Stomach (tissue), 8 donors: ENCODE measurements at regions not wholly inside any gene's neighbourhood (a gene's known extent, or its start where the extent isn't known, plus 50 kb on each side); places are given as distances from the start of the nearest gene placed in this dataset.

Experiments
- DNase-seq, 2 donors: peaks; one replicate each; pipeline versions ENCODE4 v3.0.0 to v3.0.0-alpha.2; 2013 to 2019
- H3K27ac ChIP-seq, 5 donors: fragments of 200-600 bp in 4 of 5; sonication (generic) in 4 of 5; one replicate each; pipeline ENCODE4 v1.5.1; 2013 to 2019; ENCODE audit warnings: mild to moderate bottlenecking in 1 of 5, moderate library complexity in 1 of 5
- H3K27me3 ChIP-seq, 3 donors: fragments of 200-600 bp; sonication (generic); one replicate each; pipeline ENCODE4 v1.5.1; 2017 to 2019; ENCODE audit warnings: mixed run types in 1 of 3
- H3K36me3 ChIP-seq, 4 donors: fragments of 200-600 bp; sonication (generic); 1 replicate in 3 of 4; 2 replicates in 1 of 4; pipeline ENCODE4 v1.5.1; 2016 to 2019
- H3K4me1 ChIP-seq, 4 donors: fragments of 200-600 bp; sonication (generic); one replicate each; pipeline ENCODE4 v1.5.1; 2016 to 2019
- H3K4me3 ChIP-seq, 4 donors: fragments of 200-600 bp; sonication (generic) in 3 of 4; one replicate each; pipeline ENCODE4 v1.5.1; 2016 to 2019; ENCODE audit warnings: mild to moderate bottlenecking in 1 of 4
- H3K9me3 ChIP-seq, 4 donors: fragments of 200-600 bp; sonication (generic); one replicate each; pipeline ENCODE4 v1.5.1; 2016 to 2019
- CTCF ChIP-seq, 7 experiments: fragments of 450-650 bp in 4 of 7; fragments of 200-600 bp in 3 of 7; sonication (generic) in 3 of 7; IDR thresholded peaks; one replicate each; pipeline ENCODE4 v1.5.1; 2016 to 2019; ENCODE audit warnings: antibody characterized with exemption in 7 of 7, control low read depth in 2 of 7, mild to moderate bottlenecking in 1 of 7
- EP300 ChIP-seq: sonication (generic); formaldehyde crosslinking; IDR thresholded peaks from one replicate; pipeline ENCODE4 v1.6.1; 2017; ENCODE audit warnings: antibody characterized with exemption
- POLR2A ChIP-seq, 4 donors: fragments of 450-650 bp; IDR thresholded peaks; one replicate each; pipeline ENCODE4 v1.6.1; 2016; ENCODE audit warnings: antibody characterized with exemption in 4 of 4, control low read depth in 2 of 4, mild to moderate bottlenecking in 1 of 4, moderate library complexity in 1 of 4
- POLR2AphosphoS5 ChIP-seq, 3 donors: sonication (generic); formaldehyde crosslinking; IDR thresholded peaks; one replicate each; pipeline ENCODE4 v1.6.1; 2016; ENCODE audit warnings: antibody characterized with exemption in 3 of 3
- WGBS, 5 donors: extraction: QIAGEN DNeasy Blood & Tissue Kit in 3 of 5; methylation state at CpG; one replicate each; pipeline versions ENCODE4 v1.1.5 to v1.1.7; 2013 to 2018; 5-methylcytosine and 5-hydroxymethylcytosine counted together
- intact Hi-C: fragments of 100-400 bp; cut with DNase I; formaldehyde crosslinking; loops from one replicate; pipeline ENCODE4 v1.15.1; 2023; ENCODE audit warnings: low total_unique reads
- donor health status: healthy with polysubstance abuse.
- donor health status: Bipolar disorder and iron deficiency.
- donor health status: healthy.

- peak in 1 of 2 donors; percentile 12 for DNase-seq
- WGBS, 5 donors: 56 to 72% (median 65%) methylated on average over 3 of the region's 3 CpGs
- intact Hi-C loops: no loop called here
- Histone ChIP-seq H3K4me3 (no peak overlapping the region), H3K36me3 (no peaks in the 10 kb centered on the region), H3K9me3 (no peaks in the 10 kb centered on the region), H3K27ac (no peak overlapping the region), H3K27me3 (no peaks in the 10 kb centered on the region), H3K4me1 (no peaks in the 10 kb centered on the region)
- TF ChIP-seq CTCF (IDR thresholded peaks at IDR 0.05) (no peak), POLR2A (IDR thresholded peaks at IDR 0.05) (no peak), EP300 (no peak), POLR2AphosphoS5 (IDR thresholded peaks at IDR 0.05) (no peak)
Measured at GRCh38 chr12:20050221-20050620, 318.1 kb upstream of the PDE3A start.

GRCh38 chr12:20053782-20054181 lies 314.6 kb upstream of the PDE3A start:
- Histone ChIP-seq H3K4me1 (no peaks in the 10 kb centered on the region), H3K4me3 (no peak overlapping the region), H3K36me3 (no peaks in the 10 kb centered on the region), H3K27ac (no peak overlapping the region), H3K9me3 (peaks cover 0 to 4% (median 0%) of the 10 kb centered on the region in 4 donors), H3K27me3 (no peaks in the 10 kb centered on the region)
- TF ChIP-seq CTCF (IDR thresholded peaks at IDR 0.05) (no peak), EP300 (no peak), POLR2AphosphoS5 (IDR thresholded peaks at IDR 0.05) (no peak), POLR2A (IDR thresholded peaks at IDR 0.05) (no peak)
- WGBS, 5 donors: 80 to 95% (median 91%) methylated on average over 1 of the region's 1 CpG
- intact Hi-C loops: no loop called here
- DNase-seq: no peak

- WGBS, 5 donors: 54 to 62% (median 59%) methylated on average over 3 of the region's 3 CpGs
- DNase-seq: no peak
- Histone ChIP-seq H3K9me3 (peaks cover 0 to 11% (median 0%) of the 10 kb centered on the region in 4 donors), H3K4me1 (no peaks in the 10 kb centered on the region), H3K27me3 (no peaks in the 10 kb centered on the region), H3K27ac (no peak overlapping the region), H3K36me3 (no peaks in the 10 kb centered on the region), H3K4me3 (no peak overlapping the region)
- intact Hi-C loops: no loop called here
- TF ChIP-seq CTCF (IDR thresholded peaks at IDR 0.05) (no peak), POLR2AphosphoS5 (IDR thresholded peaks at IDR 0.05) (no peak), EP300 (no peak), POLR2A (IDR thresholded peaks at IDR 0.05) (no peak)
Measured at GRCh38 chr12:20055856-20056255, 312.5 kb upstream of the PDE3A start.

DNA sequence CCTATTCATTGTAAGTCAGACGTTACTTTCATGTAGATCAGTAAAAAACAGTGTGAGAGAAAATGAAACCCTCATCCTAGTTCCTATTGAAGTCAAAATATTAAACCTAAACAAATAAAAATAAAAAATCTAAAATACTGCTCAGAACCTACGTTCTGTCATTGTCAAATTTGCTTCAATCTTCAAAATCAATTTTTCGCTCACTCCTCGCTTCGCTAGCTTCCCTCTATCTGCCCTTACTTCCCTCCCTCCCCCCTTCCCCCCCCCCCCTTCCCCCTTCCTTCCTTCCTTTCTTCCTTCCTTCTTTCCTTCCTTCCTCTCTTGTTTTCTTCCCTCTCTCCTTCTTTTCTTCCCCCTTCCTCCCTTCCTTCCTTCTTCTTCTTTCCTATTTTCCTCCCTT lies 310.9 kb upstream of the PDE3A start:
- intact Hi-C loops: no loop called here
- TF ChIP-seq POLR2A (IDR thresholded peaks at IDR 0.05): no peak
- no peak for TF ChIP-seq EP300
- no peak for TF ChIP-seq POLR2AphosphoS5 (IDR thresholded peaks at IDR 0.05)
- no peak for TF ChIP-seq CTCF (IDR thresholded peaks at IDR 0.05)
- no peak for DNase-seq
- peaks cover 0 to 11% (median 0%) of the 10 kb centered on the region in 4 donors for H3K9me3 ChIP-seq
- no peaks in the 10 kb centered on the region for H3K36me3 ChIP-seq
- H3K4me1 ChIP-seq: no peaks in the 10 kb centered on the region
- H3K27me3 ChIP-seq: no peaks in the 10 kb centered on the region
- H3K27ac ChIP-seq: no peak overlapping the region
- no peak overlapping the region for H3K4me3 ChIP-seq
- 71 to 82% (median 73%) methylated on average over 5 of the region's 5 CpGs for WGBS, 5 donors
